ENCODE measurements at regions not wholly inside any gene's neighbourhood (a gene's known extent, or its start where the extent isn't known, plus 50 kb on each side); places are given as distances from the start of the nearest gene placed in this dataset.

GRCh38 chr5:129852747-129853352, 51.4 kb upstream of the CHSY3 start:
- TF ChIP-seq SP1 (IDR thresholded peaks at IDR 0.05) (no peak), FOXM1 (IDR thresholded peaks at IDR 0.05; ENCODE audit: borderline replicate concordance) (no peak), ELF4 (IDR thresholded peaks at IDR 0.05) (no peak), BHLHE40 (IDR thresholded peaks at IDR 0.05; ENCODE audit: borderline replicate concordance) (no peak), ZNF384 (IDR thresholded peaks at IDR 0.05) (no peak)

All from HEK293T (cell line).